ENCODE measurements at regions not wholly inside any gene's neighbourhood (a gene's known extent, or its start where the extent isn't known, plus 50 kb on each side); places are given as distances from the start of the nearest gene placed in this dataset.
"Not testable (repeated sequence)": the region's sequence is repeated elsewhere in the genome, so short reads cannot be mapped to it uniquely, and the experiment has no call there.

DNA sequence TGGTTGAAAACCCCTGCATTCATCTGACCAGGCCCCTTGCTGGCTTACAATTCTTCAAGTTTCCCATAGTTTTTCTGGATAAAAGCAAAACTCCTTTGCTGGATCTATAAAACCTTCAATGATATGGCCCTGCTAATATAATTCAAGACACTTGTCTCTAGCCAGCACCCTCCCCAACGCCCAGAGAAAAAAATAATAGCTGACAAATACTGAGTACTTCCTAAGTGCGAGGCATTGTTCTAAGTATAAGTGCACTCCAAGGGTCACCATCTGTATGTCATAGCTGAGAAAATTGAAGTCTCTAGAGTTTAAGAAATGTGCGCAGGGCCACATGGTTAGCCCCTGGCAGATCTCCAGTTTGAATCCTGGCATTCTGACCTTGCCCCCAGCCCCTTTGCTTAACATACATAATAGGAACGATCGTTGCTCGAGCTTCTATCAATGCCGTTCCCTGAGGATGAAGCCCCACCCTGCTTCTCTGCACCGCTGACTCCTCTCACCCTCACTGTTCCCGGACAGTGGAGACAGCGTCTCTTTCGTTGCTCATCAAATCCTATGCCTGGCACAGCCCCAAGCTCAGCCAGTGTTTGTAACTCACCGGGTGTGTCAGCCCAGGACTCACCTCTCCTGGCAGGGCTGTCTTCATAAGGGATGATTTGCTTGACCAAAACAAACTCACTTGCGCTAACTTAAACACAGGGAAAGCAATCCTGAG is 377.1 kb upstream of the PROK2 start:
- DNase-seq = peak; percentile 12

DNA sequence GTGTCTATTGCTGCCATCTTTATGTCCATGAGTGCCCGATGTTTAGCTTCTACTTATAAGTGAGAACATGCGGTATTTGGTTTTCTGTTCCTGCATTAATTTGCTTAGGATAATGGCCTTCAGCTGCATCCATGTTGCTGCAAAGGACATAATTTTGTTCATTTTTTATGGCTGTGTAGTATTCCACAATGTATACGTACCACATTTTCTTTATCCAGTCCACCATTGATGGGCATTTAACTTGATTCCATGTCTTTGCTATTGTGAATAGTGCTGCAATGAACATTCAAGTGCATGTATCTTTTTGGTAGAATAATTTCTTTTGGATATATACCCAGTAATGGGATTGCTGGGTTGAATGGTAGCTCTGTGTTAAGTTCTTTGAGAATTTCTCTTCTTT is 376.3 kb upstream of the PROK2 start:
- not testable (repeated sequence) for DNase-seq

DNA sequence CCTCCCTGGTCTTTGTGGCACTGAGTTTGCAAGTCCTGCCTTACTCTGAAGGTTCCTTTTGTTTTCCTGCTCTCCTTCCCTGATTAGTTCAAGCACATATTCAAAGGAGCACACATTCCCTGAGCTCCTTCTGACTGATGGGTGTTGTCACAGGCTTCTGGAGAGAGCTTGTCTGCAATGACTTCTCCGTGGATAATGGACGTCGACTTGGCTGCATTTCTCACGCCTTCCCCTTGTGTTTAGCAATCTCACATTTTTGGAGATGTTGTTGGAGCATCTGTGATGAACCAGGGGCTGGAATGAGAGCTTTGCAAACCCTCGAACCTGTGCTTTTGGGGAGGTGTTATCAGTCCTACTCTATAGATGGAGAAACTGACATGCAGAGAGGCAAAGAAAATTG is 375.4 kb upstream of the PROK2 start:
- DNase-seq = no peak

DNA sequence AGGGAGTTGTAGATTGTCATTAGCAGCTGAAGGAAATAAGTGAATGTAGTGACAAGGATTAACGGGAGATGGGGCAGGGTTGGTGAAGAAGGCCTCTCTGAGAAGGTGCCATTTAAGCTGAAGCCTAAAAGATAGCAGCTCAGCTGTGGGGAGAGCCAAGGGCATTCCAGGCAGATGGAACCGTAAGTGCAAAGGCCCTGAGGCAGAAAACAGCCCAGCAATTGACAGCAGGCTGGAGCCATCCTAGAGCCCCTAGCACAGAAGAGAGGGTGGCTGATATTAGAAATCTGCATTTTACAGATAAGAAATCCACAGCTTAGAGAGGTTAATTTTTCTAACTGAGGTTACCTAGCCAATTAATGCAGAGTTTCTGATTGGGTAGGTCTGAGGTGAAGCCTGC is 374.5 kb upstream of the PROK2 start:
- no peak for DNase-seq

DNA sequence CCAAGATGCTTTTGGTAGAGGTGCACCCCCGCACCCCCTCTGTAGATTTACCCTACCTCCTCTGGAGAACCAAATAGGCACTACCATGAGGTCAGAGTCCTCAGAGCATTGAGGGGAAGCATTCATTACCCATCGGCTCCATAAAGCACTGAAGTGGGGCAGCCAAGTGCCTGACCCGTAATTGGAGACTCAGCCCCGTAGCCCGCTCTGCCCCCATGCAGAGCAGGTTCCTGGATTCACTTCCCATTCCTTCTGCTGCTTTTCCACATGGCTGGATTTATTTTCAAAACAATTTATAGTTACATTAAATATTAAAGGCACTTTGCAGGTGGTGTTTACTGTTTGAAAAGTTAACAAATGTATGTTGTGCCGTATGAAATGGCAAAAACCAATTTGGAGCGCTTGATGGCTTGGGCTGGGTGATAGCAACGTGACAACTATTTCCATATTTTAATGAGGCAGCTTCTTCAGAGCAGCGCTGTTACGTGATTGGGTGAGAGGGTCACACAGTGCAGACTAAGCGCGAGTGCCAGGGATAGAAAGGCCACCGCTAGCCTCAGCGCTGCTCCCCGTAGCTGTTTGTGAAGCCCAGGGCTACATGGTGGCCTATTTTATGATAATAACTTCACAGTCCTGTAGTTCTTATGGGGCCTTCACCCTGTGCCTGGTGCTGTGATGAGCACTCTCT is 373.8 kb upstream of the PROK2 start:
- DNase-seq = peak; percentile 40

DNA sequence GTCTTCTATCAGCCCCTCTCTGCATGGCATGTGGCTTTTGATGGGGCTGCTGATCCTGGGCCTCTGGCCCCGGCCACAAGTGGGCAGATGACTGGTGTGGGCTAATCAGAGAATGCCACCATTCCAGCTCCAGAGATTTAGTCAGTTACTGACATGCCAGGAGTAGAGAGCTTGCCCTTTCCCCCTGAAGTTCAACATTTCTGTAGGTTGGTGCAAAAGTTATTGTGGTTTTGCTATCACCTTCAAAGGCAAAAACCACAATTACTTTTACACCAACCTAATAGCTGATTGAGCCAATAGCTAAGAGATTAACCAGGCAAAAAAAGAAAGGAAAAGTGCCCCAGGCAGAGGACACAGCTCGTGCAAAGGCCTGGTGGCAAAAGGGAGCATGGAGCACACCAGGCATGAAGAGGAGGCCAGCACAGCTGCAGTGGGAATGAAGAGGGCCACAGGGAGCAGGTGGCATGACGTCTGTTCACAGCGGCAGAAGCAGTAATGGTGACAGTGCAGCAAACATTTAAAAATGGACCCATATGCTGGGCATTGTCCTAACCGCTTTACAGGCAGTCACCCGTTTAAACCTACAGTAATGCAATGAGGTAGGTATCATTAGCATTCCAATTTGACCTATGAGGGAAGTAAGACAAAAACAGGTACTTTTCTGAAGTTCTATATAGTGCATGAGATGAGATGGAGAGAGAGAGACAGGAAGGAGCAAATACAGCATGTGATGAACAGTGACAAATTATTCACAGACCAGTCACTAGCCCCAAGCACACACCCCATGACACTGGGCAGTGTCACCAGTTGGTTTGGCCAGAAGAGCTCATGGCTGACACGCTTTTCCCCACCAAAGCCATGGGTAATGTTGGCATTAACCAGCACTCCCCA is 373.0 kb upstream of the PROK2 start:
- no peak for DNase-seq

DNA sequence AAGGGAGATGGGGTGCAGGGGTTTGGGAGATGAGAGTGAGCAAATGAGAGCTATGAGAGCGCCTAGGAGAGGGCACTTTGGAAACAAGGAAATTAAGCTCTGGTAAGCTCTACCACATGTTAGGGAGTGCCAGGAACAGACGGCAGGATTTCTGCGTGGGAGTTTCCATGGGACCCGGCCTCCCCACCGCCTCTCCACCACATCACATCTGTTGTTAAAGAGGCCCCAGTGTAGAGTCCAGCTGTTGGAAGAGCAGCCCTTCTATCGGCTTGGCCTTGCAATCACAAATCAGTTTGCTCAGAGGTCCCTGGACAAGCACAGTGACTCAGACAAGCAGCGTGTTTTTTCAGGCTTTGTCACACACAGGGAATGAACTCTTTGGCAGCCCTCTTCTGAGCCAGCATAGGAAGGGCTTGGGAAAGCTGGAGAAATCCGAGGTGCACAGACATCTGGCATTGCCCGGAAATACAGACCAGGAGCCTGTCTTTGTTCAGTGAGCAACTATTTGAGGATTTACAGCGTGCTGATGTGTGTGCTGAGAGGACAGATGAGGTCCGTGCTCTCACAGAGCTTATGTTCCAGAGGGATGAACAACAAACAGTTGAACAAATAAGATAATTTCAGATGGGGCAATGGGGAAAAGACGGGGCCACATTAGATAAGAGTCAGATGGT is 370.6 kb upstream of the PROK2 start:
- no peak for DNase-seq

DNA sequence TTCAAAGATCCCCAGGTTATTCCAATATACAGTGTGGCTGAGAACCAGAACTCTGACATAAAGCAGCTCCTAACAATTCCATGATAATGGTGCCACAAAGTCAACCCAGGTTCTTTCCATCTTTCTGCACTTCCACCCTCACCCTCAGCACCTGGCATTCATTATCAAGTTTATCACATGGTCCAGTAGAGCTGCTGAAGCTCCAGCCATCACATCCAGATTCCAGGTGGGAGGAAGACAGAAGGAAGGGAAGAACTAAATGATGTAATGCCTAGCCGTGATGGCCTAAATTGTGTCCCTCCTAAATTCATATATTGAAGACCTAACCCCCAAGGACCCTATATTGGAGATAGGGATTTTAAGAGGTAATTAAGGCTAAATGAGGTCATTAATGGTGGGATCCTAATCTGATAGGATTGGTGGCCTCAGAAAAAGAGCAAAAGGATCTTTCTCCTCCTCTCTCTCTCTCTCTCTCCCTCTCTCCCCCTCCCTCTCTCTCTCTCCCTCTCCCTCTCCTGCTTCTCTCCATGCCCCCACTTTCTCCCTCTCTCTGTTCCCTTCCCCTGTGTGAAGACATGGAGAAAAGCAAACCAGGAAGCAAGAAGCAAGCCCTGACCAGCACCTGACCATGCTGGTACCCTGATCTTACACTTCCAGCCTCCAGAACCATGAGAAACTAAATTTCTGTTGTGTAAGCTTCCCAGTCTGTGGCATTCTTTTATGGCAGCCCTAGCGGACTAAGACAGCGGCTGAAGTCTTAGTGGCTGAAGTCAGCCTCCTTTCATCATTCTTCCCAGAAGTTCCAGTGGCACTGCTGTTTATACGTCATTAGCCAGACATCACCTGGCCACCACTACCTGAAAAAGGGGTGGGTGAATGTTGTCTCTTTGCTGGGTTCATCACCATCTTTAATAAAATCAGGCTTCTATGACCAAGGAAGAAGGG is 369.7 kb upstream of the PROK2 start:
- DNase-seq = no peak

DNA sequence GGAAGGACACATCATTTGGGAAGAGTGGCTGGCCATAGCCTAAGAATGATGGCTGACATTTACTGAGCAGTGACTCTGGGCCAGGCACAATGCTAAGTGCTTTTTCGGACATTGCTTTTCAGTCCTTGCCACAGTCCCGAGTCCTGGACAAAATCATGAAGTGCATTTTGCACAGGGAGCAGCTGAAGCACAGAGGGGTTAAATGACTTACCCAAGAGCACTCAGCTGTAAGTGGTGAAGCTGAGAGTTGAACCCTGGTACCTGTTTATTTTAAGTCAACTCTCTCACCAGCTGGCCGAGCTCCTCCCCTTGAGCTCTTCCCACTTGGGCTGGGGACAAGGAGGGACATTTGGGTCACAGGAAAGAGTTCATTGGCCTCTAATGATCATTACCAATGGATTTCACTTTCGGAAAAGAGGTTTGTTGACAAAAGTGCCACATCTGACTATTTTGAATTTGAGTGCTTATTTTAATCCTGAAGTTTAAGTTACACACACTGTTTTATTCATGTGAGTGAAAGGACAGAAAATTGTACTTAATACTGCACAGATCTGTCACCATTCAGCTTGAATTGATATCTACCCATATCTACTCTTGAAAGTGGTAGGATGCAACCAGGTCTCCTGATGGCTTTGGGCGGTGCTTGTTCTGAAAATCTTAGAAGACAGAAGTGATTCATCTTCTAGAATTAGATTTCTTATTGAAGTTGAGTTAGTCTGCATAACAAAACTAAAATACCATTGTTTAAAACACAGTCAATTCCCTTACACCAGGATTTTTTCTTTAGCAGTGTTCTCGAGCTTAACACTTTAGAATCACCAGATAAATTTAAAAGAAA is 368.7 kb upstream of the PROK2 start:
- DNase-seq = no peak

DNA sequence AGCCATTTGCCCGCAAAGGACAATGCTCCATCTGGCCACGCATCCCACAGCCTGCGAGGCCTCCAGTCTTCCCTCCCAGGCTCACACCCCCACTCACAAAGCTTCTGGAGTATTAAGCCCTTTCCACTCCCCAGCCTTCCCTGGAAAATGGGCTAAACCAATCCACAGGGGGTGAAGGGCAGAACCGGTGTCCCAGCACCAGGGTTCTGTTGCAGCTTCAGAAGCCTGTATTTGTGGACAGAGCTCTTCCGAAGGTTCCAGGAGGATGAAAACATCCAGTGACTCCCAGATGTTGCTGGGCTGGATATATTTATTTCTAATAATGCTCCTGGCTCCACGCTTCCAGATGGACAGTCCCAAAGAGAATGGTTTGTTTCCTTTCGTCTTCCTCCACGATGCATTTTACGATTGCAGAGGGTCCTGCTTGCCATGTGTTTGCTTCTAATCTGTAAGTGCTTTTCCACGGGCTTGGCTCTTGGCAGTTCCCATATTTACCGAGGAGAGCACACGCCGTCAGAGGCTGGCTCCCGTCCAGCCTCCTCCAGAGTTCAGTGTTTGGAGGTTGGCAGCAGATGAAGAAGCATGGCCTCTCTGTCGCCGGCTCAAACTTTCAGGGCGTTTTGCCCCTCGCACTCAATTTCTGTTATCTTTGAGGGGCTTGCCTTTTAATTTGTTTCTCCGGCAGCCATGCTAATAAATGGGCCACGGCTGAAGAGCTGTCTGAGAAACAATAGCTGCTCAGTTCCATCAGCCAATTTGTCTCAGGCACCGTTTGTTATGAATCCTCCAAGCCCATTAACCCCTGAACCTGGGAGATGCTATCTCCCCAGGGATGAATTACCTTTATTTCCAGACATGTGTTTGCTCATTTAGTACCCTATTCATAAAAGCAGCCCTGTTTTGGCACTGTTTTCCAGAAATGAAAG is 367.9 kb upstream of the PROK2 start:
- peak; percentile 87 for DNase-seq

DNA sequence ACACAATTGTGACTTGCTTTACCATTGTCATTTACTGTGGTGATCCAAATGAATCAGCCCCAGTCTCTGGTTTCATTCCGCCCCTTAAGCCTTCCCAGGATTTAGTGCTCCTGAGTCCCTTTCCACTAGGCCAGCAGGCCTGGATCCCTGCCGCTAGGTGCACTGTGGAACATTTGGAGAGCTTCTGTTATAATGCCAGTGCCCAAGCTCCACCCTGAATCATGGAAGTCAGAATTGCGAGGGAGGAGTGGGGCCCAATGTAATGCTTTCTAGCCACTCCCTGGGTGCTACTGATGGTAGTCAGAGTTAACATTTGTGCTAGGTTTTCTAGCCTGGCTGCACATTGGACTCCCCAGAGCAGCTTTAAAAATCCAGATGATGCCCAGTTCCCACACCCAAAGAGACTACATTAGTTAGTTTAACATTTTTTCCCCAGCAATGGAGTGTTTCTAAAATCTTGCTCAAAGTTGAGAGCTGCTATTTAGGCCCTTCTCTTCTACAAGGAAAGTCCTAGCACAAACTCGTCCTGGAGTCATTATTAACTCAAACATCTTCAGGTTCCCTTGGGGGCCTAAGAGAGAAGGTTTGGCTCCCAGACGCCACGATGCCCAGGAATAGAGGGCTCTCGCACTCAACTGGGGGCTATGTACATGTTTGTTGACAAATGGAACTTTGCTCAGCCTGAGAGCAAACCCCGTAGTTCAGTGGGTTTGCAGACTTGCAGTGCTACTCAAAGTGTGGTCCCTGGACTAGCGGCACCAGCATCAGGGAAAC is 366.7 kb upstream of the PROK2 start:
- DNase-seq = no peak

DNA sequence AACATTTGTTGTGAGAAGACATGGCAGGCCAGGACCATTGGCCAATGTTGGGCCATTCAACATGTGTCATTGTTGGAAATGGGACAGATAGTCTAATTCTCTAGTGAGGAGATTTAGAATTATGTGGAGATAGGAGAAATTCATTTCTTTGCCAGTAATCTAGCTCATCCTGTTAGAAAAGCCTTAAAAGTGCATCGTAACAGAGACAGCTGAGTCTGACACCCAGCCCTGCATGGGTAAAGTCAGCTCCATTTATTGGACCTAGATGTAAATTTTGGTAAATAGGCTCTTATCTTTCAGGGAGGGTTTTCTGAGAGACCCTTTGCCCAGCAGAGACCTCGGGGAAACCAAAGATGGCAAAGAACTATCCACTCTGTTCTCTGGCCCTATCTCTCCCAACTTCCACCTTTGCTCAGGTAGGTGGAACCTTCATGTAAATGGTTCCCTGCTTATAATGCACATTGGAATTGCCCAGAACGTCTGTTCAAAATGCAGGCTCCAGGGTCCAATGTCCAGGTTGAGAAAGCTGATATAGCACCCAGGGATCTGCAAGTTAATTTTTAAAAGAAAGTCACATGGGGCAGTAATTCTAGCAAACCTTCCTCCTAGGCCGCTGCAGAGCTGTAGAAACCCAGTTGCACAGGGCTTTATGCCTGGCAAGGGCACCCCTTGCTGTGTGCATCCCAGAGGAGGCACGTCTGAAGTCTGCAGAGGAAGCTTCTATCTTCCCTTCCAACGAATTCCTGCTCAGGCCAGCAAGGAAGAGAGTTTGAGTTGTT is 365.9 kb upstream of the PROK2 start:
- no peak for DNase-seq

DNA sequence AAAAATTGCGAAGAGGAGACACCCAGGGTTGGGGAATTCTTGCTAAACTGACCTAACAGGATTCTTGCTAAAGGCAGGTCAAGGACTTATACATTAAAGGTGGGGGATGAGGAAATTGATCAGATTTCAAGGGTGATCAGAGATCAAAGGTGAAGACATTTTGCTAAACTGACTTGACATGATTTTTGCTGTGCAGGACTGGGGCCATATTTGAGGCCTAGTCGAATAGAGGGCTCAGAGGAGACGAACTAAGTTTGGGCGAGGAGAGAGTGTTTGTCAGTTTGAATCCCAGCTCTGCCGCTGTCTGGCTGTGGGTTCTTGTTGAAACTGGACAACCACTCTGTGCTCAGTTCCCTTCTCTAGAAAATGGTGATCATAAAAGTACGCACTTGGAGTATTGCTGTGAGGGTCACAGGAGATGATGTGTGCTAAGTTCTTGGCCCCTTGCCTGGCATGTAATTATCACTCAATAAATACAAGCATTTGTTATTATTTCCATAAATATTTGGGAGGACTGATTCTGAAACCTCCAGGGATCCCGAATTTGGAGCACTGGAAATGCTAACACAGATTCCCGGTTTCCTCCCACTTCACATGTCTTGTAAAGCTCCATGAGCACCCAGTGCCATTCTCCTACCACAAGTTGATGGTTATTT is 364.8 kb upstream of the PROK2 start:
- DNase-seq = no peak

DNA sequence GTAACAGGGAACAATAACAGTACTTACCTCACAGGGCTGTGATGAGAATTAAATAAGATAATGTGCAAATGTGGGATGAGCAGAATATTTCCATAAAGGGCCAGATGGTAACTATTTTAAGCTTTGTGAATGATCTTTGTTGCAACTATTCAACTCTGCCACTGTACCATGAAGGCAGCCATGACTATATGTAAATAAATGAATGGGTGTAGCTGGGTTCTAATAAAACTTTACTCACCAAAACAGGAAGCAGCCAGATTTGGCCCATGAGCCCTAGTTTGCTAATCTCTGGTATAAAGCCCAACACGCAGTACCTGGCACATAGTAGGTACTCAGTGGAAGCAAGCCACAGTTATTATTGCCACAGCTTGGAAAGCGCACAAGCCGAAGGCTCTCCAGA is 362.7 kb upstream of the PROK2 start:
- DNase-seq = no peak

DNA sequence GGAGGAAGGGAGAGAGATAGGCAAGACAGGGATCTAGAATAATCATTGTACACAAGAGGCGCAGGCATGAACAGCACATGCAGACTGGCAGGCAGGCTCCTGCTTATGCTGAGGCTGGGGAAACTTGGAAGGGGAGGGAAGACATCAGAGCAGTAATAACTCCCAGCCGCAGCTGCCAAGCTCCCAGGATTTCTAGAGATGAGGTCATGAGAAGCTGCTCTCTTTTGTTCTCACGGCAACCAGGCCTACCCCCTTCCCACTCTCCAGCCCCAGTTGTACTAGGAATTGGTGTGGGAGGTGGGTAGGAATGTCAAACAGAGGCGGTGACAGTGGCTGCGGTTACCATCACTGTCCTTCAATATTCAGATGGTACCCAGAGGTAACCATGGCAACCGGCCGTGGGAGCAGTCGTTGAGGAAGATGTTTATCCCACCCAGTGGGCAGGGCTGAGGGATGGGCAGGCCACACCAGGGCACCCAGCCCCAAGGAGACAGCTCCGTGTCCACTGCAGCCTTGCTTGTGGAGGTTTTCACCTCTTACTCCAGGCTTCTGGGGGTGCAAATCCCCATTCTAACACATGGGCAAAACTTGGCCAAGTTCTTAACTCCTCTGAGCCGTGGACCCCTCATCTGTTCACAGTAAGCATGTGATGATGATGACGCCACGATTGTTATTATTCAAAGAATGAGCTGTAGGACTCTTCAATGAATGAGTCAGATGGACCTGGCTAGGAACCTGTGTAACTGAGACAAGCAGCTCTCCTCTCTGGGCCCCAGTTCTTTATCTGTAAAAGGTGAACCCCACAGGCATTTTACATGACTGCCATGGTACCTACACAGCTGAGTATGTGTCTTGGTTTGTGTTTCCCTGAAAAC is 360.8 kb upstream of the PROK2 start:
- no peak for DNase-seq

DNA sequence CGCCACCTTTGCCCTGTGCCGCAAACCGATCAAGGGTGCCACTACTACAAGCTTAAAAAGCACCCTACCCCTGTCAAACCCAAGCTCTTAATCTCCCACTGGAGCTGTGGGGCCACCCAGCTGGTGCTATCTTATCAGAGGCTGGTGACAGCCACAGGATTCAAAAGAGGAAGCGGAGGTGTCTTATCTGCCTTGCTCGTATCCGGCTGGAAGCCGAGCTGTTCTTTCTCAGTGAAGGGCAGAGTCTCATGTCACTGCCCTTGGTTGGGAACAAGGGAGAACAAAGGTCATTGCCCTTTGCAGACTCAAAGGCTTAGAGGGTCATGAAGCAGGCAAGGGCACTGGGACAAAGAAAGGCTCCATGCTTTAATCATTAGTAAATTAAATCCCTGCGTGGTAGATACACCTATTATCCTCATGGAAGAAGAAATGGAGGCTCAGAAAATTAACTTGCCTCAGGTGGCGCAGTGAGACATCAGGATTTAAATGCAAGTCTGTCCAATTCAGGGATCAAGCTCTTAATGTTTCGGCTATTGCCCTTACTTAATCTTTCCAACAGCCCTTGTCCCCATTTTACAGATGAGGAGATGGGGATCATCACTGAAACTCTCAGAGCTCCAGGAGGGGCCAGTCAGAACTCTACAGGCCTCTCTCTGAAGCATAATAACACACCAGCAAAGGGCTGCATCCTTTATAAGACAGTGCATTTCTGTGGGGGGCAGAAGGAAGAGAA is 360.0 kb upstream of the PROK2 start:
- DNase-seq = no peak
